Natural killer cell (primary cell): ENCODE measurements at regions not wholly inside any gene's neighbourhood (a gene's known extent, or its start where the extent isn't known, plus 50 kb on each side); places are given as distances from the start of the nearest gene placed in this dataset.

Experiments used
- ATAC-seq, 3 donors: fragments of 150-1000 bp in 2 of 3; fragments of 200-7000 bp in 1 of 3; cut with Tn5 transposase; 1 replicate in 1 of 3; 2 replicates in 2 of 3; pipeline ENCODE4 v1.10.0; 2021; ENCODE audit warnings: mild to moderate bottlenecking in 2 of 3, moderate library complexity in 2 of 3
- DNase-seq, 2 donors: peaks; one replicate each; pipeline versions ENCODE4 v3.0.0 to v3.0.0-alpha.2; 2013 to 2021; ENCODE audit warnings: mixed read lengths in 1 of 2
- H3K27ac ChIP-seq: one replicate; pipeline ENCODE4 v1.5.1; 2013; ENCODE audit warnings: mild to moderate bottlenecking, low read length
- H3K27me3 ChIP-seq: one replicate; pipeline ENCODE4 v1.6.1; 2013; ENCODE audit warnings: low read length; ENCODE audit not compliant: control insufficient read depth, insufficient read depth
- H3K36me3 ChIP-seq: one replicate; pipeline ENCODE4 v1.6.1; 2013; ENCODE audit warnings: low read length; ENCODE audit not compliant: control insufficient read depth, insufficient read depth
- H3K4me1 ChIP-seq: one replicate; pipeline ENCODE4 v1.6.1; 2013; ENCODE audit warnings: low read length; ENCODE audit not compliant: control insufficient read depth, insufficient read depth
- H3K4me3 ChIP-seq: one replicate; pipeline ENCODE4 v1.5.1; 2013; ENCODE audit warnings: low read length
- H3K9me3 ChIP-seq: one replicate; pipeline ENCODE4 v1.6.1; 2013; ENCODE audit warnings: low read length; ENCODE audit not compliant: control insufficient read depth, insufficient read depth
- H3K27ac Mint-ChIP-seq, 2 donors: one replicate each; pipeline ENCODE4 v1.8.0; 2022; ENCODE audit warnings: mild to moderate bottlenecking in 2 of 2, mixed read lengths in 2 of 2, moderate library complexity in 1 of 2
- H3K27me3 Mint-ChIP-seq, 2 donors: one replicate each; pipeline ENCODE4 v1.8.0; 2022; ENCODE audit warnings: low read depth in 2 of 2, mixed read lengths in 2 of 2
- H3K36me3 Mint-ChIP-seq: one replicate; pipeline ENCODE4 v1.8.0; 2022; ENCODE audit warnings: mixed read lengths
- H3K4me1 Mint-ChIP-seq, 2 donors: one replicate each; pipeline ENCODE4 v1.8.0; 2022; ENCODE audit warnings: mixed read lengths in 2 of 2
- H3K4me3 Mint-ChIP-seq: one replicate; pipeline ENCODE4 v1.8.0; 2022; ENCODE audit warnings: mild to moderate bottlenecking, moderate library complexity, mixed read lengths
- H3K9me3 Mint-ChIP-seq, 2 donors: one replicate each; pipeline ENCODE4 v1.8.0; 2022; ENCODE audit warnings: mixed read lengths in 2 of 2
- WGBS: methylation state at CpG from one replicate; pipeline ENCODE4 v1.1.7; 2013; ENCODE audit warnings: missing lambda C conversion rate; ENCODE audit not compliant: insufficient coverage; 5-methylcytosine and 5-hydroxymethylcytosine counted together
- intact Hi-C: fragments of 100-400 bp; cut with micrococcal nuclease; formaldehyde crosslinking; loops from one replicate; pipeline ENCODE4 v1.14.2; 2022
- TF ChIP-seq, protein P1 (sequence below): fragments of 200-600 bp; IDR thresholded peaks from one replicate; pipeline ENCODE4 v1.8.0; 2022; ENCODE audit warnings: antibody characterized with exemption

DNA sequence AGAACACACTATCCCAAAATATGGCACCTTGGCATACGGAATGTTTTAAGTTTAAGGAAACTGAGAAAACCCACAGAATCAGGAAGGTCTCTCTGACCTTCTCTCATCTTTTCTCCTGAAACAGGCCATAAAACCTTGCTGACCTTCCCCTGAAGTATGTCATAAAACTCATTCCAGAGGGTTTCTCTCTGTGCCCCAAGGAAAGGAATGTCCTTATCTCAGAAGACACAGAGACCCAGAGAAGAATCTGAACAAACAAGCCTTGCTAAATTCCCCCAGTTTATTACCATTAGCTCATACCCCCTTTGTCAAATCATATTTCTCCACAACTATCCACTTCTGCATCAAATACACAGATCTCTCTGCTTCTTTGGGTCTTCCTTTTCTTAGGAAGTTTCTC, 603.1 kb downstream of the MCTP2 start:
- Mint-ChIP-seq H3K27ac (no peak overlapping the region), H3K27me3 (peaks cover 0 to 3% of the 10 kb centered on the region in 2 donors), H3K4me1 (no peaks in the 10 kb centered on the region), H3K4me3 (no peak overlapping the region), H3K9me3 (no peaks in the 10 kb centered on the region), H3K36me3 (no peaks in the 10 kb centered on the region)
- H3K27ac ChIP-seq, result no peak overlapping the region
- H3K4me1 ChIP-seq, result no peaks in the 10 kb centered on the region
- H3K9me3 ChIP-seq, result no peaks in the 10 kb centered on the region
- 89% methylated on average over 1 of the region's 1 CpG for WGBS
- intact Hi-C loops, result no loop called here
- H3K36me3 ChIP-seq, result no peaks in the 10 kb centered on the region
- no peak for ATAC-seq
- TF ChIP-seq, protein P1, sequence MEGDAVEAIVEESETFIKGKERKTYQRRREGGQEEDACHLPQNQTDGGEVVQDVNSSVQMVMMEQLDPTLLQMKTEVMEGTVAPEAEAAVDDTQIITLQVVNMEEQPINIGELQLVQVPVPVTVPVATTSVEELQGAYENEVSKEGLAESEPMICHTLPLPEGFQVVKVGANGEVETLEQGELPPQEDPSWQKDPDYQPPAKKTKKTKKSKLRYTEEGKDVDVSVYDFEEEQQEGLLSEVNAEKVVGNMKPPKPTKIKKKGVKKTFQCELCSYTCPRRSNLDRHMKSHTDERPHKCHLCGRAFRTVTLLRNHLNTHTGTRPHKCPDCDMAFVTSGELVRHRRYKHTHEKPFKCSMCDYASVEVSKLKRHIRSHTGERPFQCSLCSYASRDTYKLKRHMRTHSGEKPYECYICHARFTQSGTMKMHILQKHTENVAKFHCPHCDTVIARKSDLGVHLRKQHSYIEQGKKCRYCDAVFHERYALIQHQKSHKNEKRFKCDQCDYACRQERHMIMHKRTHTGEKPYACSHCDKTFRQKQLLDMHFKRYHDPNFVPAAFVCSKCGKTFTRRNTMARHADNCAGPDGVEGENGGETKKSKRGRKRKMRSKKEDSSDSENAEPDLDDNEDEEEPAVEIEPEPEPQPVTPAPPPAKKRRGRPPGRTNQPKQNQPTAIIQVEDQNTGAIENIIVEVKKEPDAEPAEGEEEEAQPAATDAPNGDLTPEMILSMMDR, result no peak
- DNase-seq, result no peak
- H3K27me3 ChIP-seq, result no peaks in the 10 kb centered on the region
- no peak overlapping the region for H3K4me3 ChIP-seq

DNA sequence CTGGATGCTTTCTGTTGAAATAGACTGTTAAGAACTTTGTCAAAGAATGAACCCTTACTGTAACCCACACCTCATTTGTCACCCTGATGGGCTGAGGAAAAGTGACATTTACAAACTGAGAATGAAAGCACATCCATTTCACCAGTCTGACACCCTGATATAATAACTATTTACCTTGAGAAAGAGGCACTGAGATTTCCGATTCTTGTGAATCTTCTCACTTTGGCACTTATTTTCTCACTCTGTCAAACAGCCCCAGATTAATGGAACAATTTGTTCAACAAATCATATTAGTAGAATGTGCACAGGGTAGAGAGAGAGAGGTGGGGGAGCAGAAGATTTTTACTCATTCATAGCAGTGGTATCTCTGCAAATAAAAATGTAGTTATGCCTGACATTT, 606.9 kb downstream of the MCTP2 start:
- Histone ChIP-seq H3K4me1 (no peaks in the 10 kb centered on the region), H3K27ac (no peak overlapping the region), H3K27me3 (peaks cover 2% of the 10 kb centered on the region), H3K9me3 (peaks cover 4% of the 10 kb centered on the region), H3K4me3 (no peak overlapping the region), H3K36me3 (no peaks in the 10 kb centered on the region)
- Mint-ChIP-seq H3K36me3 (no peaks in the 10 kb centered on the region), H3K27ac (no peak overlapping the region), H3K27me3 (peaks cover 6 to 26% of the 10 kb centered on the region in 2 donors), H3K4me3 (no peak overlapping the region), H3K4me1 (no peaks in the 10 kb centered on the region), H3K9me3 (no peaks in the 10 kb centered on the region)
- TF ChIP-seq, protein P1, result no peak
- DNase-seq (no peak), ATAC-seq (no peak)
- intact Hi-C loops, result no loop called here
- no CpG with 5 or more reads among the region's 1 CpG for WGBS

DNA sequence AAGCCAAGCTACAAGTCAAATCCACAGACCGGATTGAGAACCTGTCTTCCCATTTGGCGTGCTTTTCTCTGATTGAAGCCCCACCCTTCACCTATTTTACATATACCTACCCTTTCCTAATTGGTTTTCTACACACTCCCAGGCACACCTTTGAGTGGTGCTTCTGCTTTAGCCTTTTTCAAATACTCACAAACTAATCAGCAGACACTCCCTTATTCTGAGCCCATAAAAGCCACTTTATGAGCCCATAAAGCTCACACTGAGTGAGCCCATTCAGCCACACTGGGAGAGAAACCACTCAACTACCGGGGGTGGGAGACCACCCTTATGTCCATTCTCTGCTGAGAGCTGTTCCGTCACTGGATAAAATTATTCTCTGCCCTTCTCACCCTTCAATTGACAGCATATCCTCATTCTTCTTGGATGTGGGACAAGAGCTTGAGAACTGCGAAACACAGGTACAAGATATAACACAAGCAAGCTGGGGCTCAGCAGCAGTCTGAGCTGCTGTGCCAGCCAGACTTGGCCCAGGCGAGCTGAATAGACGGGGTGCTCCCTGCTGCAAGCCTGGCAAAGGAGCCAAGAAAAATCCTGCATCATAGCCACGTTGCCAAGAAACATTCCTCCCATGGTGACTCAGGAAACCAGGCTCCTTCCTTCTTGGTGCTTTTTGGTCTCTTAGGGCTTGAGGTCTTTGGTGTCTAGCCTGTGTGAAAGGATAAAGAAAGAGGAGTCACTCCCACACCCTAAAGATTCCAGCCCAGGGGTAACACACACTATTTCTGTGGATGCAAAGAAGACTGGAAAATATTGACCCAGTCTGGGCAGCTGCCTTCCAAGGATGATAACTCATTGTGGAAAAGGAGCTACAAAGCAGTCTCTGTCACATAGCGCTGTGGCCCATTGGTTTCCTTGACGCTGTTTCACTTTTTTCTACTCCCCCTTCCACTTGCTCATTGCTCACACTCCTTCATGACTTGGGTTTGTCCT, 609.7 kb downstream of the MCTP2 start:
- no peaks in the 10 kb centered on the region for H3K9me3 Mint-ChIP-seq

More for the DNA sequence above, 609.7 kb downstream of the MCTP2 start:
- peaks cover 5 to 8% of the 10 kb centered on the region in 2 donors for H3K4me1 Mint-ChIP-seq
- peaks cover 9% of the 10 kb centered on the region for H3K27me3 ChIP-seq
- peaks cover 11 to 44% of the 10 kb centered on the region in 2 donors for H3K27me3 Mint-ChIP-seq
- H3K27ac ChIP-seq, result no peak overlapping the region
- H3K36me3 Mint-ChIP-seq, result no peaks in the 10 kb centered on the region
- intact Hi-C loops, result no loop called here
- no peak overlapping the region for H3K4me3 ChIP-seq
- H3K4me3 Mint-ChIP-seq, result no peak overlapping the region
- DNase-seq (no peak), ATAC-seq (no peak)
- TF ChIP-seq, protein P1, result no peak
- peaks cover 4% of the 10 kb centered on the region for H3K9me3 ChIP-seq
- peaks cover 5% of the 10 kb centered on the region for H3K4me1 ChIP-seq
- WGBS, result 87% methylated on average over 10 of the region's 10 CpGs
- H3K36me3 ChIP-seq, result no peaks in the 10 kb centered on the region
- no peak overlapping the region for H3K27ac Mint-ChIP-seq
